ENCODE measurements at regions not wholly inside any gene's neighbourhood (a gene's known extent, or its start where the extent isn't known, plus 50 kb on each side); places are given as distances from the start of the nearest gene placed in this dataset.
A peak's percentile ranks its signal among the peaks of the same experiment; 100 is the strongest.
"Not testable (repeated sequence)": the region's sequence is repeated elsewhere in the genome, so short reads cannot be mapped to it uniquely, and the experiment has no call there.

DNA sequence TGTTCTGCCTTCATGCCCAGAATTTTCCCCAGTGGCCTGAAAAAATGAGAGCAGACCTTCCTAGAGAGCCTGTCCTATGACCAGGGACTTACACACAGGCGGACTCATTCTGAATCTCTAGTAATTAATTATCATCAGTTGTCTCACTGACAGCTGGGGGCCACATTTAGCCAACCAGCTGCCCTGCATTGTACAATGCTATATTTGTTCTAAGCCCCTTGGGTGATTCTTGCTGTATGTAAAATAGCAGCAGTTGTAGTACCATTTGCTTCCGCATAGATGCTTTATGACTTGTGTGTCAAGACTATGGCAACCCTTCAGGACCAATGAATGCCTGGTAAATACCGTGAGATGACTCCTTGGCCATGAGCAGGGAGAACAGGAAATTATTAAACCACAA, 415.4 kb upstream of the SEMA6A start:
- DNase-seq (ENCODE audit: low read depth, low spot score): no peak

DNA sequence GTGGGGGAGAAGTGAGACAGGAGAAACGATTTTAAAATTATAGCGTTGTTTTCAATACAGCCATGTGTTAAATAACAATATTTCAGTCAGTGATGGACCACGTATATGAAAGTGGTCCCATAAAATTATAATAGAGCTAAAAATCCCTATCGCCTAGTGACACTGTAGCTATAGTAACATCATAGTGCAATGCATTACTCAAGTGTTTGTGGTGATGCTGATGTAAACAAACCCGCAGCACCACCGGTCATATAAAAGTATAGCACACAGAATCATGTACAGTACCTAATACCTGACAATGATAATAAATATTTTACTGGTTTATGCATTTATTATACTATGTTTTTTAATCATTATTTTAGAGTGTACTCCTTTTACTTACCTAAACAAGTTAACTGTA, 407.4 kb upstream of the SEMA6A start:
- no peak for DNase-seq (ENCODE audit: low read depth, low spot score)

DNA sequence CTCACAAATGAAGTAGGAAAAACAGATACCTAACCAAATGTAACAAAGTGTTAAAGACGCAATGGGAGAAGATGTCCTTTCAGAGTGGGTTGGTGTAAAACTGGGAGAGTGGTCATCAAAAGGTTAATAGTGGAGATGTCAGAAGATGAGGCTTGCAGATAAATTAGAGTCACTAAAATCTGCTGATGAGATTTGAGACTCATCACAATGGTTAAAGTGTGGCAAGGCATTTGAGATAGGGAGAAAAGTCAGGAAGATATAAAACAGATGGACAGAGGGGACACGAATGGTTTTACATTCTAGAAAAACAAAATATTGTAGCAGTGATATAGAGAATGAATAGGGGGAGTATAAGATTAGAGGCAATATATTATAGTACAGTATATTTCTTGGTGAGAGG, 406.0 kb upstream of the SEMA6A start:
- no peak for DNase-seq (ENCODE audit: low read depth, low spot score)

DNA sequence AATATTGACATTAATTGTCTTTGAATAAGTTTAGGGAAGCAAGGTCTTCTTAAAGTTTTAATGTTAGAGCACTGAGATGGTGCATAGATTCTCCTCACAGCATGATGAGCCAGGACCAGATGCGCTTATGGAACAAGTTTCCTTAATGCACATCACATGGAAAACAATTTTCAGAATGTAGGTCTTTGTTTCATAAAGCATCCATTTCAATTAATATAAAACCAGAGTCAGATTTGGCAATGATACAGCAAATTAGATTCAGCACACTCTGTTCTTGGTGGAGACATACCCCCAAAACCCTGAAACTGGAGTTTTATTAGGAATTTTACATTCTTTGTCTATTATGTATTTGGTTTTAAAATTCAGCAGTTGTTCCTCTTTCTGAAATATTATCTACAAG, 402.1 kb upstream of the SEMA6A start:
- DNase-seq (ENCODE audit: low read depth, low spot score): no peak

DNA sequence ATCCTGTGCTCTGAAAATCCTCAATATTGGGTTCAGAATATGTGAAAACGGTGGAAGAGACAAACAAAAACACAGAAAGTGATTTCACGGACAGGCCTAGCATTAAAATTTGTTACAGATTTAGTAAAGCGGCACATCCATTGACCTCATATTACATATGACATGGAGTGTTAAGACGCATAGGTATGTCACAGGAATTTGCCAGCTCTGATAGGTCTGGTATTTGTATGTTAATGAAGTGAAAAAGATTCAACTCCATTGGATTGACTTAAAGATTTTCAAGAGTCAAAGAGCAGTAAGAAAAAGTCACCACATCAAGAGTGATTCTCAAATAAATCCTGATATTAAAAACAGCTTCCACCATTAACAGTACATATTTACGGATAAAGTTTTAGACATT, 396.5 kb upstream of the SEMA6A start:
- no peak for DNase-seq (ENCODE audit: low read depth, low spot score)

DNA sequence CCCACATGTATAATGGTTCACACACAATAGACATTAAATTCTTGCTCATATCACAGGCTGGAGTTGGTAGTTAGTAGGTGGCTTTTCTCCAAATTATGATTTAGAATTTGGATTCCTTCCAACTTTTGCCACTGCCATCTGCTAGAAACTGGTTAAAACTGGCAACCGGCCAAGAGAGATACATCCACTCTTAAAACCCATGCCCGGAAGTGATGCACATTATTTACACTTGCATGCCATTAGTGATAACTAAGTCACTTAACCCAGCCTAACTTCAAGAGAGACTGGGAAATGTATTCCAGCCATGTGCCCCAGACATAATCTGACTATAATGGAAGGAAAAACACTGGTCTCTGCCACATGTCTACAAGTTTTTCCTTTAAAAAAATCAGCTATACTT, 395.7 kb upstream of the SEMA6A start:
- no peak for DNase-seq (ENCODE audit: low read depth, low spot score)

DNA sequence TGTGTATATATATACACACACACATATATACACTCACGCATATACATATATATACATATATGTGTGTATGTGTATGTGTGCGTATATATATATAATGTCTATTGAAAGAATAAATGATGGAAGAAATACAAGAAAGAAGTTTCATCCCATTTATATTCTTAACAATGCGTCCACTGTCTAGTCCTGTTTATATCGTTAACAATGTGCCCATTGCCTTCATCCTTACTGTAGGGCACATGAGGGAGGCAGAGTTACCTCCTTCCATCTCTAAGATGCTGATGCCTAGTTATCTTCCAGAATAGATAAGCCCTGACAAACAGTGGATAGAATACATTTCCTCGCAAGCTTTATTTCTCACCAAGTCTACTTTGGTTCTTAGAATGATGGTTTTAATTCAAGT, 389.8 kb upstream of the SEMA6A start:
- no peak for DNase-seq (ENCODE audit: low read depth, low spot score)

DNA sequence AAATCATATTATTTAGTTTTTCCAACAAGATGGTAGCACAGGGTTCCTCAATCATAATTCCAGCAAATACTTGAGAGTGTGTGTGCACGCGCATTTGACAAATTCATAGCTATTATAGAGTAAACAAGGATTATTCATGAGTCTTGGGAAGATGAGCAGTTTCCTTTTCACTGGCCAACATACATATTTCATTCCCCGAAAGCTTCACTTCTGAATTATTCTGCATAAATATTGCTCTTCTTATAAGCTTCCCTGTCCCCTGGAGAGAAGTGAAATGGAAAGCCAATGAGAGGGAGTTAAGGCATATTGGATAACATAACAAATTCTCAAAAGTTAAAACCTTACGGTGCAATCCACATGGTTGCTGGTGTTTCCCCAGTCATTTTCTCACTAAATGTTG, 386.4 kb upstream of the SEMA6A start:
- DNase-seq (ENCODE audit: low read depth, low spot score): no peak

DNA sequence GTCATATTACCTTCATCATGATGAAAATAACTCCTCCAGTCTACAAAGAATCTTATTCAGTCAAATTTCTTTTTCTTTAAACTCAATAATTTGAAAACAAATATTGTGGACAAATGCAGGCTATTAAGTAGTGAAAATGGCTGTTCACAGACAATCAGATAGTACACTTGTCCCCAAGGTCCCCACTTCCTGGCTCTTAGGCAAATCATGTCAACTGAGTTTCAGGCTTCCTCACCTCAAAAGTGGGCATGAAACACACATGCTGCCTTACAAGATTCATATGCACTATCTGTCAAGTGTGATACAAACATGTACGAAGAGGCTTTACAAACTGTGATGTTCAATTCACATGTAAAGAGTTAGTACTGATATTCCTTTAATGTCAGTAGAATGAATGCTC, 385.2 kb upstream of the SEMA6A start:
- no peak for DNase-seq (ENCODE audit: low read depth, low spot score)

DNA sequence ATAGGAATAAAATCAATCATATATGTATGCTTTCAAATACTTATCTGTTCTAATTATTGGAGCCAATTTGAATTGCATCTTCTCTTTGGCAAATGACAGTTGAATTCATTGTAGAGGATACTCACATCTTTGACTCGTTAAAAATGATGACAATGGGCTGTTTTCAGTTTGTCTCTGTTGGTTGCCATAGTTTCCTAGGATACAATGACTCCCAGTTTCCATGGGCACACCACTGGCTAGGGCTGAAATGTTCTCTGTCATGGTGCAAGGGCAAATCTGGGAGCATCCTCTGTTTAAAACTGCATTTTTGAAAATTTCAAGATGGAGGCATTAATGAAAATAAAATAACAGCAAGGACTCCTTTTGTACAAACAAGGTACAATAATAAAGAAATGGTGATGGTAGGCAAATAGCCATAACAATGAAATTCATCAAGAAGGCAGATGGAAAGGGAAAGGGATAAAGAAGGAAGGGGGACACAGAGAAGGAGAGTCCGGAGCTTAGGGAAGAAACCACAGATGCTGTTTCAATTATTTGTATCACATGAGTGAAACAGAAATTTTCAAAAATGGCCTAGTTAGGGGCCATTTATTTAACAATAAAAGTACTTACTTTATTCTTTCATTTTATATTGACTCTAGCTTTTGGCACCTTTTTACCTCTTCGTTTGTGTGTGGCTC, 378.8 kb upstream of the SEMA6A start:
- no peak for DNase-seq (ENCODE audit: low read depth, low spot score)

DNA sequence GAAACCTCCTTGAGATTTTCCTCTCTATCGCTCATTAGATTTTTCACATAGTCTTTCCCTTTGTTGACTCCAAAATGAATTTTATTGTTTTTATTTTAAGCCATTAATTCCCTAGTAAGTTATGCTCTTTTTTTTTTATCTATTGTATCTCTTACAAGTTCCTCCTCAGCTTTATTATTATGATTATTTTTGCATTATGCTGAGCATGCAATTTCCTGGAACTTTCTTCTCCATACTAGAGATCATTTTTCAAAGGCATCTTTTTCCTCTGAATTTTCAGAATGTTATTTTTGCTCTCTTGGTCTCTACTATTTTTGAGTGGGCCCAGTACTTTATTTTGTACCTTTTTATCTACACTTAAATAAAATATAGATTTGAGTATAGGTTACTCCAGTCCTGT, 376.6 kb upstream of the SEMA6A start:
- DNase-seq (ENCODE audit: low read depth, low spot score): no peak

DNA sequence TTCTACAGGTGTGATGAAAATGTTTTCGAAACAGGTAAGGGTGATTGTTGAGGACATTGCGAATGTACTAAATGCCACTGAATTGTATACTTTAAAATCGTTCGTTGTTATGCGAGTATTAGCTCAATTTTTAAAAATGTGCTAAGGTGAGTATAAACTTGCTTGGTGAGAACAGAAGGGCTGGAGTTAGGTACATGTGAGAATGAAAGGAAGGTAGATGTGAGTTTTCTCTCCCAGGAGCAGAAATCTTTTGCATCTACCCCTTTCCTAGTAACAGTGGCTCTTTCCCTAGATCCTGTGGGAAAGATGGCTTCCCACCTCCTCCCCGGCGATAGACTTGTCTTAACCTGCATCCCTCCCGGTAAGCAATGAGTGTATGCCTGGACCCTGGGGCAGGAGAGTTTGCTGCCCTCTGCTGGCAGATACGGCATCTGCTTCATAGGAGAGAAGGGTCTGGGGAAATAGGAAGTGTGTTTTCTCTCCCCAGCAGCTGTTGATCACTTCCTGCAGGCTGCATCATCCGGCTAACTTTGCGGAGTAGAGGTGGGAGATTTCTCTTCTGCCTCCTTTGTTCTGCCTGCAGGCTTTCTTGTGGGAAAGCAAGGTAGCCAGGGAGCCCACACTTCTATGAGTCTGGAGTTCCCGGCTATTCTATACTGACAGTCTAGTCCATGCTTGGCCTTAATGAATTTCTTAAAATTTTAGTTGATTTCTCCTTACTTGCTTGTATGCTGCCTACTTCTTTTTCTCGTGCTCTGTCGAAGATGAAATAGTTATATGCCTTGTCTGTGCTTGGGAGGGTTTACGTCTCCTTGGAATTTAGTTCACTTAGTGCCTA, 373.3 kb upstream of the SEMA6A start:
- peak; percentile 7 for DNase-seq (ENCODE audit: low read depth, low spot score)

DNA sequence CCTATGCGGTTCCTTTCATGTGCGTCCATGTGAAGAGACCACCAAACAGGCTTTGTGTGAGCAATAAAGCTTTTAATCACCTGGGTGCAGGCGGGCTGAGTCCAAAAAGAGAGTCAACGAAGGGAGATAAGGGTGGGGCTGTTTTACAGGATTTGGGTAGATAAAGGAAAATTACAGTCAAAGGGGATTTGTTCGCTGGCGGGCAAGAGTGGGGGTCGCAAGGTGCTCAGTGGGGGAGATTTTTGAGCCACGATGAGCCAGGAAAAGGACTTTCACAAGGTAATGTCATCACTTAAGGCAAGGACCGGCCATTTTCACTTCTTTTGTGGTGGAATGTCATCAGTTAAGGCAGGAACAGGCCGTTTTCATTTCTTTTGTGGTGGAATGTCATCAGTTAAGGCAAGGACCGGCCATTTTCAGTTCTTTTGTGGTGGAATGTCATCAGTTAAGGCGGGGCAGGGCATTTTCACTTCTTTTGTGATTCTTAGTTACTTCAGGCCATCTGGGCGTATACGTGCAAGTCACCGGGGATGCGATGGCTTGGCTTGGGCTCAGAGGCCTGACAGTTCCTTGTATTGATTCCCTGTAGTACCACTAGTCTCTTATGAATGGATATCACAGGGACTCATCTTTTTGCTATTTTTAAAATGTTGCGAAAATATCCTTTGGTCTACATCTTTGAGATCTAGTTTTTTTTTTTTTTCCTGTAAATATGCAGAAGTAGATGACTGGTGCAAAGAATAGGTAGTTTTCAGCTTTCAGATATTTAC, 371.2 kb upstream of the SEMA6A start:
- DNase-seq (ENCODE audit: low read depth, low spot score): not testable (repeated sequence)

DNA sequence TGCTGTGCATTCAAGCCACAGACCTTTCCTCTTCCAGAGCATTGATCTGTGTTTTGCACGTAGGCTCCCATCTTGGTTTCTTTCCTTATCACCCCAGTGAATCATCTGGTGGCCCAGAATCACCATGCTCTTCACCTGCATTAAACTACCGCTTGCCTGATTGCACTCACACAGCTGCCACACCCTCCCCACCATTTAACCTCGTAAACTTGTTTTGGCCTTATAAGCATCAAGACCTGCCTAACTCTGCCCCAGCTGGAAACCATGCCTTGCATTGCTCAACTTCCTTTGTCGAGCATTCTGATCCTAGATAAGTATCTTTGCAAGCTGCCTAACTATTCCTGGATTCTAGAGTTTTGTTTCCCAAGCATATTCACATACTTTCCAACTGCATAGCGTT, 369.6 kb upstream of the SEMA6A start:
- DNase-seq (ENCODE audit: low read depth, low spot score): no peak

DNA sequence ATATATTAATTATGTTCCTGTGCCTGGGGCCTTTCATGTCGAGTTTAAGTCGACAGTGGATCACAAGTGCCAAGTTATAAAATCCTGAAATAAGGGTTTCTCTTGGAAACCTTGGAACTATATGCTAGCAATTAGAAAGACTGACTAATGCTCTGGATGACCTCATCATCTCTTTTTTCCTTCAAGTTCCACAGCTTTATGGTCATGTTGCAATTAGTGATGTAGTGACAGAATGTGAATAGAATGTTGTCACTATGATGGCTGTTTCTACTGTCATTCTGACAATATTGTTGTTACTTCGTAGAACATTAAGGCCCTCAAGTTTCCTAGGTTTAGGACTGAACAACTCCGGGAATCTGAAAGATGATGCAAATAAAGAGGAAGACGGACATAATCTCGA, 368.0 kb upstream of the SEMA6A start:
- DNase-seq (ENCODE audit: low read depth, low spot score): no peak

DNA sequence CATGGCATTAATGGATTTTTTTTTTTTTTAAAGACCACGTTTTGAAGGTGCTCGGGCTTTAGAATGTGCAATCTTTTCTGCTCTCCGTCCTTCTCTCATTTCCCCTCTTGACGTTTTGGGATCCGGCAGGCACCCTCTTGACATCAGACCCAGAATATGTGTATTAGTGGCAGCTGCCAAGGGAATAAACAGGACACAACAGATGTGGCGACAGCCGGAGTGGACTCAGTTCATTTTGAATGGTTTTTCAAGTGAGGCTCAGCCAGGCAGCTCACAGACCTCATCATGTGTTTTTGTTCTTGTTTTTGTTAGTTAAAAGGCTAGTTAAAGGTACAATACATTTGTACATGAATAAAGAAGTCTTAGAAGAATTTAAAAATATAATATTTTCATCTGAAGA, 365.0 kb upstream of the SEMA6A start:
- no peak for DNase-seq (ENCODE audit: low read depth, low spot score)

DNA sequence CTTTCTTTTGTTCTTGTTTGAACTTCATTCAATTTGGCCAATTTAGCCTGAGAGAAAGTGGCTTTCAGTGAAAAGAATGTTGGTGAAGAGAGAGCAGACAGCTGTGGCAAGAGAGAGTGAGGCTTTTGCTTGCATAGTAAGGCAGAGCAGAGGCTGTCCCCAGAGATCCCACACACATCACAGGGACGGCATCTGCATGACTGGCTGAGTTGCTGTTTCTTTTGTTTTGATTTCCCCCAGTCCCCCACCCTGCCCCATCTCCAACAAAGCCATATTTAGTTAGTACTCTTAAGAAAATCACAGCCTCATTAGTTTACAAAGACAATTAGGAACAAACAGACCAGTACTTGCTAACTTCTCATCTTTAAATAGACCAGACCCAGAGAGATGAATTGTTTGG, 363.9 kb upstream of the SEMA6A start:
- DNase-seq (ENCODE audit: low read depth, low spot score): no peak

DNA sequence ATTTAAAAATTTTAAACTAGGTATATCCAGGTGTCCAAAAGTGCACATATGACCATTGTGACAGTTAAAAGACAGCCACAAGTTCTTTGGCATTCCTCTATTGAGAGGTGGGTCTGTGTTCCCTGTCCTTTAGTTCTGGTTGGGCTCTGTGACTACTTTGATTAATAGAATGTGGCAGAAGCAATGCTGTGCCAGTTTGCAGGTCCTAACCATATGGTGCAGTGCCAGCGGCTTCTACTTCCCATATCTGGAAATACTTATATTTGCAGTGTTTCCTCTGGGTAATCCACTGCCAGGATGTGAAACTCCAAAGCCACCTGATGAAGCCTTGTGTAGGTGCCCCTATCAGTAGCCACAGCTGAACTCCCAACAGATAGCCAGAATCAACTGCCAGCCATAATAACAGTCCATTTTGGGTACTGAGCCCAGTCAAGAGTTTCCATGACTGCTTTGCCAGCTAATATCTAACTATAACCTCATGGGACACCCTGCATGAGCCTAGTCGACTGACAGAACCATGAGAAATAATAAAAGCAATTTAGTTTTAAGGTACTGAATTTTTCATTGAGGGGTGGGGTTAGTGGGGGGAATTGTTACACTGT, 361.0 kb upstream of the SEMA6A start:
- DNase-seq (ENCODE audit: low read depth, low spot score): no peak

DNA sequence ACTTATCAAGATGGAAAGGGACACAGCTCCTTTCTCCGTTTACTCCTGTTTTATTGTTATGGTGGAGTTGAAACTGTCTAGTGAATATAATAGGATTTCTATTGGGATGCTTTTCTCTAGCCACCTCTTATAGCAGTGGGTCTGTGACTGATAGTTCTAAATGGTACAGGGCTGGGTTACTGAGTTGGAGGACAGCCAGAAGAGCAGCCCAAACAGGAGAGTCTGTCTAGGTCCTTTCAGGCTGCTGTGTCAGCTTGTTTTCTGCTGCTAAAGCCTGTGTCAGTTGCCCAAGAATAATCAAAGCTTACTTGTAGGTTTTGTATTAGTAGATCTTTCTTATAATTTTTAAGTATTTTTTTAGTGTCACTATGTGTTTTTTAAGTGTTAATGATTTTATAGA, 356.0 kb upstream of the SEMA6A start:
- DNase-seq (ENCODE audit: low read depth, low spot score): no peak

DNA sequence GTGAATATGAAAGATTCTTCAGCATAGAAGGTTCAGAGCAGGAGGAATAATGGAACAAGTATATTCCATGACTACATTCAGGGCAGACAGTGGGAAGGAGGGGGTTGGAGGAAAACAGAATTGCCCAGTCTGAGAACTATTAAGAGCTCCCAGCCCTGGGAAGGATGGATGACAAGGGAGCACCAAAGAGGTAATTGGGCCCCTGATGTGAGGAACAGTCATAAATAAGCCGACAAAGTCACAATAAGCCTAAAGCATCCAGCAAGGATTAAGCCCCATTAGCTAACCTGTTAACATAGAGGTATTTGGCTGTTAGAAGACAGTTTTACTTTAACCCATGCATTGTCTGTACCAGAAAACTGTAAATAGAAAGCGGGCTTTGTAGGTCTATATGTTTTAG, 348.7 kb upstream of the SEMA6A start:
- DNase-seq (ENCODE audit: low read depth, low spot score): no peak

DNA sequence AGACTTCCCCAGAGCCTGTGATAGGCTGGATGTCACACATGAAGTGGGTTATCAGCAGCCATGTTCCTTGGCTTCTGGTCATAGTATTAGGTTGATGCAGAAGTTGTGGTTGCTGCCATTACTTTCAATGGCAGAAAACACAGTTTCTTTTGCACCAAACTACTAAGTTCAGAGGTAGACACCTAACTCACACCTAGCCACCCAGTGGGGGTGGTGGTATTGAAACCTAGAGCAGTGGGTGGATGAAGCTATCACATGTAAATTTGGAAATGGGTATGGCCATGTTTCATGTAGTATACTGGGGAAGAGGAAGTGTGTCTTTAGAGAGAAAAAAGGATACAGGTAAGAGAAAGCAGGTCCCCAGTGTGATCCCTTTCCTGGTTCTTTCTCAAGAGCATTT, 347.9 kb upstream of the SEMA6A start:
- no peak for DNase-seq (ENCODE audit: low read depth, low spot score)

DNA sequence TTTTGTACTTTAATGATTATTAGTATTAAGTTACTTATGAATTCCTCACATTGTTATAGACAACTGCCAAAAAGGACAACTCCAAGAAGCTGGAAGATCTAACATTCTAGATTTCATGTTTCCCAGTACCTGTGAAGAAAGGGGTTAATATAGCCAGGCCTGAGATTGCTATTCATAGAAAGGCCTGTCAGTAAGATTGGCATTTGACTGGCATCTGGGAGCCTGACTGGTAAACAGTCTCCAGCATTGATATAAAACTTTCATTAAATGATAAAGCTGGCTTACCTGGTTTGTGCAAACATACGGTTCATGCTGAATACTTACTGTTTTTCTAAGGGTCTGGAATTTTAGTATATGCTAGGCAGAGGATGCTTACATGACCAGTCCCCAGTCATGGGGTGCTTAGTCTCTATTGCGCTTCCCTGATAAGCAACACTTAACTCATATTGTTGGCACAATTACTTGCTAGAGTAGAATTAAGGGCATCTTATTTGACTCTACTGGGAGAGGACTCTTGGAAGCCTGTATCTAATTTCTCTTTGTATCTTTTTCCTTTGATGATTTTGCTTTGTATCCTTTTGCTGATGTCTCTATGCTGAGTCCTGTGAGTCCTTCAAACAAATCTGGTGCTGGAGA, 340.4 kb upstream of the SEMA6A start:
- DNase-seq (ENCODE audit: low read depth, low spot score): no peak

All from brain pericyte (primary cell).